Right cardiac atrium (tissue), 5 donors: ENCODE measurements at regions not wholly inside any gene's neighbourhood (a gene's known extent, or its start where the extent isn't known, plus 50 kb on each side); places are given as distances from the start of the nearest gene placed in this dataset.

ENCODE experiments used
- ATAC-seq, 2 donors: fragments of 200-7000 bp; cut with Tn5 transposase; one replicate each; pipeline versions ENCODE4 v1.8.0 to v1.9.1; 2020; ENCODE audit warnings: moderate library complexity in 2 of 2, mild to moderate bottlenecking in 1 of 2
- DNase-seq, 3 donors: peaks; one replicate each; pipeline ENCODE4 v3.0.0-alpha.2; 2020
- H3K27ac ChIP-seq: one replicate; pipeline ENCODE4 v1.5.1; 2013; ENCODE audit warnings: mild to moderate bottlenecking, low read length, control low read depth, moderate library complexity
- H3K27me3 ChIP-seq: one replicate; pipeline ENCODE4 v1.6.1; 2013; ENCODE audit not compliant: control insufficient read depth, insufficient read depth
- H3K4me1 ChIP-seq: one replicate; pipeline ENCODE4 v1.6.1; 2013; ENCODE audit warnings: low read length; ENCODE audit not compliant: control insufficient read depth, insufficient read depth
- H3K4me3 ChIP-seq: one replicate; pipeline ENCODE4 v1.5.1; 2013; ENCODE audit warnings: low read length, control low read depth
- H3K9me3 ChIP-seq: one replicate; pipeline ENCODE4 v1.6.1; 2013; ENCODE audit warnings: low read length; ENCODE audit not compliant: control insufficient read depth
- WGBS: extraction: QIAGEN DNeasy Blood & Tissue Kit; methylation state at CpG from one replicate; pipeline ENCODE4 v1.1.7; 2013; 5-methylcytosine and 5-hydroxymethylcytosine counted together
- intact Hi-C, 4 donors: fragments of 100-400 bp; cut with DNase I; formaldehyde crosslinking; loops; one replicate each; pipeline versions ENCODE4 v1.11.0 to v1.14.0; 2022 to 2023
- donor health status: healthy with polysubstance abuse.
- donor health status: DM: no; HTN: yes; CAD: no.
- donor health status: DM: no; HTN: no; CAD: no.
- donor health status: DM: no; HTN: yes; CAD: no; lungs with severe emphysema.
- donor health status: DM: yes; HTN: yes; CAD: no.

- ATAC-seq (no peak), DNase-seq (no peak)
- Histone ChIP-seq H3K4me1 (no peaks in the 10 kb centered on the region), H3K9me3 (no peaks in the 10 kb centered on the region), H3K27ac (no peak overlapping the region), H3K27me3 (no peaks in the 10 kb centered on the region), H3K4me3 (no peak overlapping the region)
- WGBS: 16% methylated on average over 1 of the region's 1 CpG
- intact Hi-C loops: no loop called here
These were observed 571.7 kb downstream of the KCTD16 start for GRCh38 chr5:144742361-144742760.

- DNase-seq (no peak), ATAC-seq (no peak)
- H3K4me1 ChIP-seq: no peaks in the 10 kb centered on the region
- H3K9me3 ChIP-seq: no peaks in the 10 kb centered on the region
- no peak overlapping the region for H3K4me3 ChIP-seq
- H3K27ac ChIP-seq: no peak overlapping the region
- H3K27me3 ChIP-seq: no peaks in the 10 kb centered on the region
- 70% methylated on average over 1 of the region's 1 CpG for WGBS
- intact Hi-C loops: no loop called here
These were observed 561.1 kb downstream of the KCTD16 start for GRCh38 chr5:144731786-144732185.

- intact Hi-C loops: no loop called here
- ATAC-seq (no peak), DNase-seq (no peak)
- WGBS: 59% methylated on average over 3 of the region's 3 CpGs
- Histone ChIP-seq H3K4me1 (no peaks in the 10 kb centered on the region), H3K27ac (no peak overlapping the region), H3K27me3 (no peaks in the 10 kb centered on the region), H3K4me3 (no peak overlapping the region), H3K9me3 (no peaks in the 10 kb centered on the region)
These were observed 541.4 kb downstream of the KCTD16 start for GRCh38 chr5:144712090-144712489.

GRCh38 chr5:144711172-144711571, 540.5 kb downstream of the KCTD16 start:
- H3K9me3 ChIP-seq: no peaks in the 10 kb centered on the region
- H3K4me3 ChIP-seq: no peak overlapping the region
- WGBS: 77% methylated on average over 2 of the region's 2 CpGs
- no peaks in the 10 kb centered on the region for H3K4me1 ChIP-seq
- intact Hi-C loops: no loop called here
- no peak overlapping the region for H3K27ac ChIP-seq
- ATAC-seq: no peak
- no peak for DNase-seq
- no peaks in the 10 kb centered on the region for H3K27me3 ChIP-seq

GRCh38 chr5:144710637-144711036, 540.0 kb downstream of the KCTD16 start:
- Histone ChIP-seq H3K4me3 (no peak overlapping the region), H3K9me3 (no peaks in the 10 kb centered on the region), H3K27me3 (no peaks in the 10 kb centered on the region), H3K4me1 (no peaks in the 10 kb centered on the region), H3K27ac (no peak overlapping the region)
- DNase-seq (no peak), ATAC-seq (no peak)
- intact Hi-C loops: no loop called here
- 50% methylated on average over 2 of the region's 2 CpGs for WGBS

- ATAC-seq (no peak), DNase-seq (no peak)
- Histone ChIP-seq H3K27me3 (no peaks in the 10 kb centered on the region), H3K27ac (no peak overlapping the region), H3K4me1 (no peaks in the 10 kb centered on the region), H3K4me3 (no peak overlapping the region), H3K9me3 (no peaks in the 10 kb centered on the region)
- intact Hi-C loops: no loop called here
- WGBS: 46% methylated on average over 1 of the region's 1 CpG
These were observed 533.1 kb downstream of the KCTD16 start for GRCh38 chr5:144703776-144704175.

- H3K27me3 ChIP-seq: no peaks in the 10 kb centered on the region
- WGBS: 77% methylated on average over 2 of the region's 2 CpGs
- no peak for ATAC-seq
- no peaks in the 10 kb centered on the region for H3K4me1 ChIP-seq
- H3K4me3 ChIP-seq: no peak overlapping the region
- no peaks in the 10 kb centered on the region for H3K9me3 ChIP-seq
- H3K27ac ChIP-seq: no peak overlapping the region
- DNase-seq: no peak
- intact Hi-C loops: no loop called here
These were observed 527.8 kb downstream of the KCTD16 start for GRCh38 chr5:144698484-144698883.

- H3K4me3 ChIP-seq: no peak overlapping the region
- H3K4me1 ChIP-seq: no peaks in the 10 kb centered on the region
- no peak overlapping the region for H3K27ac ChIP-seq
- intact Hi-C loops: no loop called here
- no peak for DNase-seq
- ATAC-seq: no peak
- 58% methylated on average over 1 of the region's 1 CpG for WGBS
- no peaks in the 10 kb centered on the region for H3K27me3 ChIP-seq
- H3K9me3 ChIP-seq: no peaks in the 10 kb centered on the region
These were observed 527.2 kb downstream of the KCTD16 start for GRCh38 chr5:144697847-144698262.

GRCh38 chr5:144691936-144692335, 521.3 kb downstream of the KCTD16 start:
- ATAC-seq (no peak), DNase-seq (no peak)
- H3K27me3 ChIP-seq: no peaks in the 10 kb centered on the region
- no peak overlapping the region for H3K4me3 ChIP-seq
- intact Hi-C loops: no loop called here
- no peaks in the 10 kb centered on the region for H3K4me1 ChIP-seq
- WGBS: 67% methylated on average over 3 of the region's 3 CpGs
- no peaks in the 10 kb centered on the region for H3K9me3 ChIP-seq
- no peak overlapping the region for H3K27ac ChIP-seq

GRCh38 chr5:144684899-144685298, 514.2 kb downstream of the KCTD16 start:
- Histone ChIP-seq H3K4me3 (no peak overlapping the region), H3K27ac (no peak overlapping the region), H3K4me1 (no peaks in the 10 kb centered on the region), H3K9me3 (no peaks in the 10 kb centered on the region), H3K27me3 (no peaks in the 10 kb centered on the region)
- DNase-seq (no peak), ATAC-seq (no peak)
- 77% methylated on average over 1 of the region's 1 CpG for whole genome bisulfite sequencing
- intact Hi-C loops: no loop called here

- intact Hi-C loops: no loop called here
- no peak for DNase-seq
- WGBS: 67% methylated on average over 1 of the region's 1 CpG
- Histone ChIP-seq H3K9me3 (no peaks in the 10 kb centered on the region), H3K4me1 (no peaks in the 10 kb centered on the region), H3K27ac (no peak overlapping the region), H3K27me3 (no peaks in the 10 kb centered on the region), H3K4me3 (no peak overlapping the region)
- no peak for ATAC-seq
These were observed 510.0 kb downstream of the KCTD16 start for GRCh38 chr5:144680711-144681110.

GRCh38 chr5:144671066-144671465, 500.4 kb downstream of the KCTD16 start:
- Histone ChIP-seq H3K9me3 (no peaks in the 10 kb centered on the region), H3K27ac (no peak overlapping the region), H3K27me3 (no peaks in the 10 kb centered on the region), H3K4me3 (no peak overlapping the region), H3K4me1 (no peaks in the 10 kb centered on the region)
- WGBS: 90% methylated on average over 1 of the region's 1 CpG
- intact Hi-C loops: no loop called here
- DNase-seq (no peak), ATAC-seq (no peak)
